ENCODE measurements at regions not wholly inside any gene's neighbourhood (a gene's known extent, or its start where the extent isn't known, plus 50 kb on each side); places are given as distances from the start of the nearest gene placed in this dataset.

GRCh38 chr7:52154382-52154781, 837.8 kb upstream of the COBL start:
- 77% methylated on average over 2 of the region's 2 CpGs for WGBS

GRCh38 chr7:52151559-52151958, 835.0 kb upstream of the COBL start:
- Histone ChIP-seq H4K91ac (ENCODE audit: low read length) (no peak overlapping the region), H3K79me1 (replicated peaks; ENCODE audit: low read length, poor library complexity, severe bottlenecking) (no peaks in the 10 kb centered on the region), H3K9me3 (ENCODE audit: control insufficient read depth, low read length) (no peaks in the 10 kb centered on the region), H3K4ac (ENCODE audit: low read depth in 1 of 2, low read length in 2 of 2) (no peak overlapping the region), H3K4me2 (ENCODE audit: low read length, poor library complexity, severe bottlenecking) (no peak overlapping the region), H3K27me3 (ENCODE audit: control insufficient read depth in 1 of 2, insufficient read depth in 1 of 2, low read length in 2 of 2) (no peaks in the 10 kb centered on the region), H2AK5ac (ENCODE audit: low read length, severe bottlenecking) (no peak overlapping the region), H2BK120ac (ENCODE audit: low read depth, low read length) (no peak overlapping the region), H3K27ac (ENCODE audit: low read length, poor library complexity, severe bottlenecking) (no peak overlapping the region), H3K18ac (ENCODE audit: low read depth in 1 of 2, low read length in 2 of 2) (no peak overlapping the region), H3K4me3 (ENCODE audit: insufficient read depth in 1 of 2, low read depth in 1 of 2, low read length in 2 of 2) (no peak overlapping the region), H2BK12ac (ENCODE audit: low read length in 2 of 2) (no peak overlapping the region), H2BK15ac (ENCODE audit: low read depth, poor library complexity, severe bottlenecking) (no peak overlapping the region), H3K4me1 (ENCODE audit: control insufficient read depth, insufficient read depth, low read depth, low read length) (no peaks in the 10 kb centered on the region), H4K8ac (ENCODE audit: low read length) (no peak overlapping the region), H2BK5ac (ENCODE audit: low read depth, low read length, poor library complexity, severe bottlenecking) (no peak overlapping the region), H2AFZ (ENCODE audit: low read depth, low read length) (no peak overlapping the region), H3K9ac (ENCODE audit: low read length) (no peak overlapping the region), H3K14ac (ENCODE audit: low read length in 2 of 2) (no peak overlapping the region), H3K36me3 (ENCODE audit: control insufficient read depth in 1 of 2, insufficient read depth in 2 of 2, low read depth in 1 of 2, low read length in 2 of 2) (no peaks in the 10 kb centered on the region), H3K23ac (ENCODE audit: low read length in 2 of 2) (no peak overlapping the region)
- DNase-seq, result no peak
- 67% methylated on average over 1 of the region's 1 CpG for WGBS

More at GRCh38 chr7:52154382-52154781, 837.8 kb upstream of the COBL start:
- Histone ChIP-seq H3K14ac (ENCODE audit: low read length in 2 of 2) (no peak overlapping the region), H3K27ac (ENCODE audit: low read length, poor library complexity, severe bottlenecking) (no peak overlapping the region), H2BK5ac (ENCODE audit: low read depth, low read length, poor library complexity, severe bottlenecking) (no peak overlapping the region), H3K9ac (ENCODE audit: low read length) (no peak overlapping the region), H4K91ac (ENCODE audit: low read length) (no peak overlapping the region), H3K4me1 (ENCODE audit: control insufficient read depth, insufficient read depth, low read depth, low read length) (no peaks in the 10 kb centered on the region), H4K8ac (ENCODE audit: low read length) (no peak overlapping the region), H2BK120ac (ENCODE audit: low read depth, low read length) (no peak overlapping the region), H2AK5ac (ENCODE audit: low read length, severe bottlenecking) (no peak overlapping the region), H3K79me1 (replicated peaks; ENCODE audit: low read length, poor library complexity, severe bottlenecking) (no peaks in the 10 kb centered on the region), H3K23ac (ENCODE audit: low read length in 2 of 2) (no peak overlapping the region), H3K36me3 (ENCODE audit: control insufficient read depth in 1 of 2, insufficient read depth in 2 of 2, low read depth in 1 of 2, low read length in 2 of 2) (no peaks in the 10 kb centered on the region), H2AFZ (ENCODE audit: low read depth, low read length) (no peak overlapping the region), H2BK15ac (ENCODE audit: low read depth, poor library complexity, severe bottlenecking) (no peak overlapping the region), H2BK12ac (ENCODE audit: low read length in 2 of 2) (no peak overlapping the region), H3K4ac (ENCODE audit: low read depth in 1 of 2, low read length in 2 of 2) (no peak overlapping the region), H3K27me3 (ENCODE audit: control insufficient read depth in 1 of 2, insufficient read depth in 1 of 2, low read length in 2 of 2) (no peaks in the 10 kb centered on the region), H3K4me3 (ENCODE audit: insufficient read depth in 1 of 2, low read depth in 1 of 2, low read length in 2 of 2) (no peak overlapping the region), H3K18ac (ENCODE audit: low read depth in 1 of 2, low read length in 2 of 2) (no peak overlapping the region), H3K4me2 (ENCODE audit: low read length, poor library complexity, severe bottlenecking) (no peak overlapping the region), H3K9me3 (ENCODE audit: control insufficient read depth, low read length) (no peaks in the 10 kb centered on the region)
- no peak for DNase-seq

- Histone ChIP-seq H2BK15ac (ENCODE audit: low read depth, poor library complexity, severe bottlenecking) (no peak overlapping the region), H3K4me3 (ENCODE audit: insufficient read depth in 1 of 2, low read depth in 1 of 2, low read length in 2 of 2) (no peak overlapping the region), H3K18ac (ENCODE audit: low read depth in 1 of 2, low read length in 2 of 2) (no peak overlapping the region), H2BK120ac (ENCODE audit: low read depth, low read length) (no peak overlapping the region), H2AFZ (ENCODE audit: low read depth, low read length) (no peak overlapping the region), H2BK5ac (ENCODE audit: low read depth, low read length, poor library complexity, severe bottlenecking) (no peak overlapping the region), H3K27me3 (ENCODE audit: control insufficient read depth in 1 of 2, insufficient read depth in 1 of 2, low read length in 2 of 2) (no peaks in the 10 kb centered on the region), H2AK5ac (ENCODE audit: low read length, severe bottlenecking) (no peak overlapping the region), H3K27ac (ENCODE audit: low read length, poor library complexity, severe bottlenecking) (no peak overlapping the region), H3K4me1 (ENCODE audit: control insufficient read depth, insufficient read depth, low read depth, low read length) (no peaks in the 10 kb centered on the region), H3K9me3 (ENCODE audit: control insufficient read depth, low read length) (no peaks in the 10 kb centered on the region), H4K8ac (ENCODE audit: low read length) (no peak overlapping the region), H2BK12ac (ENCODE audit: low read length in 2 of 2) (no peak overlapping the region), H3K79me1 (replicated peaks; ENCODE audit: low read length, poor library complexity, severe bottlenecking) (no peaks in the 10 kb centered on the region), H3K36me3 (ENCODE audit: control insufficient read depth in 1 of 2, insufficient read depth in 2 of 2, low read depth in 1 of 2, low read length in 2 of 2) (no peaks in the 10 kb centered on the region), H3K4ac (ENCODE audit: low read depth in 1 of 2, low read length in 2 of 2) (no peak overlapping the region), H3K23ac (ENCODE audit: low read length in 2 of 2) (no peak overlapping the region), H3K9ac (ENCODE audit: low read length) (no peak overlapping the region), H4K91ac (ENCODE audit: low read length) (no peak overlapping the region), H3K4me2 (ENCODE audit: low read length, poor library complexity, severe bottlenecking) (no peak overlapping the region), H3K14ac (ENCODE audit: low read length in 2 of 2) (no peak overlapping the region)
- no peak for DNase-seq
- WGBS, result no CpG with 5 or more reads among the region's 2 CpGs
These were observed 834.3 kb upstream of the COBL start for GRCh38 chr7:52150952-52151351.

GRCh38 chr7:52146871-52147634, 830.4 kb upstream of the COBL start:
- Histone ChIP-seq H3K9me3 (ENCODE audit: control insufficient read depth, low read length) (no peaks in the 10 kb centered on the region), H3K14ac (ENCODE audit: low read length in 2 of 2) (no peak overlapping the region), H2BK12ac (ENCODE audit: low read length in 2 of 2) (no peak overlapping the region), H3K23ac (ENCODE audit: low read length in 2 of 2) (no peak overlapping the region), H3K27me3 (ENCODE audit: control insufficient read depth in 1 of 2, insufficient read depth in 1 of 2, low read length in 2 of 2) (no peaks in the 10 kb centered on the region), H3K18ac (ENCODE audit: low read depth in 1 of 2, low read length in 2 of 2) (no peak overlapping the region), H2AK5ac (ENCODE audit: low read length, severe bottlenecking) (no peak overlapping the region), H2BK15ac (ENCODE audit: low read depth, poor library complexity, severe bottlenecking) (no peak overlapping the region), H3K4me2 (ENCODE audit: low read length, poor library complexity, severe bottlenecking) (no peak overlapping the region), H4K91ac (ENCODE audit: low read length) (no peak overlapping the region), H2AFZ (ENCODE audit: low read depth, low read length) (no peak overlapping the region), H3K4me1 (ENCODE audit: control insufficient read depth, insufficient read depth, low read depth, low read length) (no peaks in the 10 kb centered on the region), H2BK5ac (ENCODE audit: low read depth, low read length, poor library complexity, severe bottlenecking) (no peak overlapping the region), H3K27ac (ENCODE audit: low read length, poor library complexity, severe bottlenecking) (no peak overlapping the region), H3K9ac (ENCODE audit: low read length) (no peak overlapping the region), H3K4ac (ENCODE audit: low read depth in 1 of 2, low read length in 2 of 2) (no peak overlapping the region), H4K8ac (ENCODE audit: low read length) (no peak overlapping the region), H3K4me3 (ENCODE audit: insufficient read depth in 1 of 2, low read depth in 1 of 2, low read length in 2 of 2) (no peak overlapping the region), H3K36me3 (ENCODE audit: control insufficient read depth in 1 of 2, insufficient read depth in 2 of 2, low read depth in 1 of 2, low read length in 2 of 2) (no peaks in the 10 kb centered on the region), H2BK120ac (ENCODE audit: low read depth, low read length) (no peak overlapping the region), H3K79me1 (replicated peaks; ENCODE audit: low read length, poor library complexity, severe bottlenecking) (no peaks in the 10 kb centered on the region)
- no peak for DNase-seq
- 88% methylated on average over 4 of the region's 6 CpGs for WGBS

Data from mesenchymal stem cell (in vitro differentiated cells and primary cell).